Stomach (tissue), 8 donors: ENCODE measurements at regions not wholly inside any gene's neighbourhood (a gene's known extent, or its start where the extent isn't known, plus 50 kb on each side); places are given as distances from the start of the nearest gene placed in this dataset.

Experiments
- DNase-seq, 2 donors: peaks; one replicate each; pipeline versions ENCODE4 v3.0.0 to v3.0.0-alpha.2; 2013 to 2019
- H3K27ac ChIP-seq, 5 donors: fragments of 200-600 bp in 4 of 5; sonication (generic) in 4 of 5; one replicate each; pipeline ENCODE4 v1.5.1; 2013 to 2019; ENCODE audit warnings: mild to moderate bottlenecking in 1 of 5, moderate library complexity in 1 of 5
- H3K27me3 ChIP-seq, 3 donors: fragments of 200-600 bp; sonication (generic); one replicate each; pipeline ENCODE4 v1.5.1; 2017 to 2019; ENCODE audit warnings: mixed run types in 1 of 3
- H3K36me3 ChIP-seq, 4 donors: fragments of 200-600 bp; sonication (generic); 1 replicate in 3 of 4; 2 replicates in 1 of 4; pipeline ENCODE4 v1.5.1; 2016 to 2019
- H3K4me1 ChIP-seq, 4 donors: fragments of 200-600 bp; sonication (generic); one replicate each; pipeline ENCODE4 v1.5.1; 2016 to 2019
- H3K4me3 ChIP-seq, 4 donors: fragments of 200-600 bp; sonication (generic) in 3 of 4; one replicate each; pipeline ENCODE4 v1.5.1; 2016 to 2019; ENCODE audit warnings: mild to moderate bottlenecking in 1 of 4
- H3K9me3 ChIP-seq, 4 donors: fragments of 200-600 bp; sonication (generic); one replicate each; pipeline ENCODE4 v1.5.1; 2016 to 2019
- CTCF ChIP-seq, 7 experiments: fragments of 450-650 bp in 4 of 7; fragments of 200-600 bp in 3 of 7; sonication (generic) in 3 of 7; IDR thresholded peaks; one replicate each; pipeline ENCODE4 v1.5.1; 2016 to 2019; ENCODE audit warnings: antibody characterized with exemption in 7 of 7, control low read depth in 2 of 7, mild to moderate bottlenecking in 1 of 7
- EP300 ChIP-seq: sonication (generic); formaldehyde crosslinking; IDR thresholded peaks from one replicate; pipeline ENCODE4 v1.6.1; 2017; ENCODE audit warnings: antibody characterized with exemption
- POLR2A ChIP-seq, 4 donors: fragments of 450-650 bp; IDR thresholded peaks; one replicate each; pipeline ENCODE4 v1.6.1; 2016; ENCODE audit warnings: antibody characterized with exemption in 4 of 4, control low read depth in 2 of 4, mild to moderate bottlenecking in 1 of 4, moderate library complexity in 1 of 4
- POLR2AphosphoS5 ChIP-seq, 3 donors: sonication (generic); formaldehyde crosslinking; IDR thresholded peaks; one replicate each; pipeline ENCODE4 v1.6.1; 2016; ENCODE audit warnings: antibody characterized with exemption in 3 of 3
- WGBS, 5 donors: extraction: QIAGEN DNeasy Blood & Tissue Kit in 3 of 5; methylation state at CpG; one replicate each; pipeline versions ENCODE4 v1.1.5 to v1.1.7; 2013 to 2018; 5-methylcytosine and 5-hydroxymethylcytosine counted together
- intact Hi-C: fragments of 100-400 bp; cut with DNase I; formaldehyde crosslinking; loops from one replicate; pipeline ENCODE4 v1.15.1; 2023; ENCODE audit warnings: low total_unique reads
- donor health status: healthy with polysubstance abuse.
- donor health status: Bipolar disorder and iron deficiency.
- donor health status: healthy.

- intact Hi-C loops: no loop called here
- H3K27ac ChIP-seq: no peak overlapping the region
- 77 to 79% (median 78%) methylated on average over 7 of the region's 7 CpGs for WGBS, 5 donors
- peaks cover 0 to 3% (median 0%) of the 10 kb centered on the region in 3 donors for H3K27me3 ChIP-seq
- H3K4me1 ChIP-seq: no peaks in the 10 kb centered on the region
- no peaks in the 10 kb centered on the region for H3K36me3 ChIP-seq
- H3K9me3 ChIP-seq: no peaks in the 10 kb centered on the region
- H3K4me3 ChIP-seq: no peak overlapping the region
- TF ChIP-seq POLR2A (IDR thresholded peaks at IDR 0.05) (no peak), POLR2AphosphoS5 (IDR thresholded peaks at IDR 0.05) (no peak), EP300 (no peak), CTCF (IDR thresholded peaks at IDR 0.05) (no peak)
- DNase-seq: no peak
Measured at GRCh38 chr11:46203746-46204145, 73.7 kb upstream of the CREB3L1 start.

DNA sequence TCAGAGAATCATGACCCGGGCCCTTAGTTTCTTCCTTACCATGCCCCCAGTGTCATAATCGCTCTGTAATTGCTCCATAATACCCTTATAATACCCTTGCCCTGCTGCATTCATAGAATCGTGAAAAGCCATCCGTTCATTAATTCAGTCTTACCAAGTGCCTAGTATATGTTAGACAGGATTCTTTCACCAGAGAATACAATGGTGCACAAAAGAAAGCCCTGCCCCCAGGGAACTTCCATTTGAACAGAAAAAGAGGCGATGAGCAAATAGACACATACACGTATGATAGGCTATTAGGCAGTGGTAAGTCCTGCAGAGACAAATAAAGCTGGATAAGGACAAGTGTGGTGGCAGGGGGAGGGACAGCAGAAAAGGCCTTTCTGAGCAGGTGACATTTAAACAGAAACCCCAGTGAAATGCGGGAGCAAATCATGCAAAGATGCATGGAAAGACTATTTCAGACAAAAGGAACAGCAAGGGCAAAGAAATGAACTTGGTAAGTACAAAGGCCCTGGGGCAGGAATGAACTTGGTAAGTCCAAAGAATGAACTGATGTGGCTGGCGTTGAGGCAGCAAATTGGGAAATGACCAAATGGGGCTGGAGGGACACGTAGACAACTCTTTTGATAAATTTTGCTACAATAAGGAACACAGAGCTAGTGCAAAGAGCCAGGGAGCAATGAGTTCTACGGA, 74.6 kb upstream of the CREB3L1 start:
- 82 to 85% (median 84%) methylated on average over 10 of the region's 10 CpGs for WGBS, 5 donors
- intact Hi-C loops: no loop called here
- H3K4me1 ChIP-seq: no peaks in the 10 kb centered on the region
- no peaks in the 10 kb centered on the region for H3K9me3 ChIP-seq
- H3K4me3 ChIP-seq: no peak overlapping the region
- peaks cover 0 to 4% (median 0%) of the 10 kb centered on the region in 3 donors for H3K27me3 ChIP-seq
- H3K36me3 ChIP-seq: no peaks in the 10 kb centered on the region
- DNase-seq: no peak
- TF ChIP-seq CTCF (IDR thresholded peaks at IDR 0.05) (no peak), POLR2A (IDR thresholded peaks at IDR 0.05) (no peak)
- no peak overlapping the region for H3K27ac ChIP-seq

DNA sequence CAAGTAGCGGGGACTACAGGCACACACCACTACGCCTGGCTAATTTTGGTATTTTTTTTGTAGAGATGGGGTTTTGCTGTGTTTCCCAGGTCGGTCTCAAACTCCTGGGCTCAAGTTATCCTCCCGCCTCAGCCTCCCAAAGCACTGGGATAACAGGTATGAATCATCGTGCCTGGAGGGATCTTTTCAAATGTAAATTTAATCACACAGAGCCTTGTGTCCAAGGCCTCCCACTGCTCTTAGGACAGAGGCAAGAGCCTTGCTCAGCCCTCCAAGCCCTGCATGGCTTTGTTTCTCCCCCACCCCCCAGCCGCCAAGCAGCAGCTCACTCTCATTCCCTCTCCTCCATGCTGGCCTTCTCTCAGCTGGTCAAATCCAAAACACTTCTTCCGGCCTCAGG, 75.3 kb upstream of the CREB3L1 start:
- no peak for DNase-seq
- intact Hi-C loops: no loop called here
- Histone ChIP-seq H3K36me3 (no peaks in the 10 kb centered on the region), H3K9me3 (no peaks in the 10 kb centered on the region), H3K27ac (no peak overlapping the region), H3K27me3 (peaks cover 0 to 9% (median 0%) of the 10 kb centered on the region in 3 donors), H3K4me3 (no peak overlapping the region), H3K4me1 (no peaks in the 10 kb centered on the region)
- 65 to 88% (median 82%) methylated on average over 7 of the region's 7 CpGs for WGBS, 5 donors
- TF ChIP-seq POLR2AphosphoS5 (IDR thresholded peaks at IDR 0.05) (no peak), POLR2A (IDR thresholded peaks at IDR 0.05) (no peak), EP300 (no peak), CTCF (IDR thresholded peaks at IDR 0.05) (no peak)

DNA sequence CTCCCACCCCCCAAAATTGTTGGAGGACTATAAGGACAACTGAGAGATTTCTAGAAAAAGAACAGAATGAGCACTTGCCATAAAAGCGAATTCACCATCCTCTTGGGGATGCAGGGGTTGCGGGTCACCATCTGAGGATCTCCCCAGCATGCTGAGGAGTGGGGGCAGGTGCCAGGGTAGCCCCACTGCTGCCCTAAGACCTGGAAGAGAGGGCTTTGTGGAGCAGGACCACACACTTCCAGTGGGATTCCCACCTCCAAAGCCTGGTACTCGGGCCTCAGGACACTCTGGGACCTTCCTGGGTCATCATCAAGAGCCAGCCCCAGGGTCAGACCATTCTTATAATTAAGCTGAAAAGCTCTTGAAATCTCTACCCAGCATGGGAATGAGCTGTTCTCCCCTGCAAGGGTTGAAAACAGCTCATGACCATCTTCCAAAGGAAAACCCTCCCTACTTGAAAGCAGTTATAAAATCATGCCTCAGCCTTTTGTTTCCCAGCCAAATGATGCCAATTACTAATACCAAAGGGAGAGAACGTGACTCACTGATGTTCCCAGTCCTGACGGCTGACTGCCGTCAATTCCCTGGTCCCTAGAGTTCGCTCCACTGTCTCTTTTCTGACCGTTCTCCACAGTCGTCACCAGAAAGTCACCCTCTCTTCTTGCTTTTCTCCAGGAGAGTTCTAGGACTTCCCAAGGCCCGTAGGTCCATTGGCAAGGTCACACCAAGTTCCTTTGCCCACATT, 76.8 kb upstream of the CREB3L1 start:
- TF ChIP-seq CTCF (IDR thresholded peaks at IDR 0.05) (no peak), POLR2AphosphoS5 (IDR thresholded peaks at IDR 0.05) (no peak), EP300 (no peak)
- Histone ChIP-seq H3K9me3 (no peaks in the 10 kb centered on the region), H3K36me3 (no peaks in the 10 kb centered on the region), H3K4me1 (no peaks in the 10 kb centered on the region), H3K4me3 (no peak overlapping the region), H3K27ac (no peak overlapping the region), H3K27me3 (peaks cover 0 to 6% (median 0%) of the 10 kb centered on the region in 3 donors)
- intact Hi-C loops: no loop called here
- DNase-seq: no peak
- WGBS, 5 donors: 86 to 92% (median 91%) methylated on average over 10 of the region's 10 CpGs
